GM12892 (cell line): ENCODE measurements at regions not wholly inside any gene's neighbourhood (a gene's known extent, or its start where the extent isn't known, plus 50 kb on each side); places are given as distances from the start of the nearest gene placed in this dataset.

ENCODE experiments used
- POLR2A ChIP-seq: IDR thresholded peaks from 2 replicates; pipeline ENCODE4 v1.6.1; 2011; ENCODE audit warnings: low read depth, low read length, control low read depth
- POLR2AphosphoS5 ChIP-seq: IDR thresholded peaks from 2 replicates; pipeline ENCODE4 v1.6.1; 2011; ENCODE audit warnings: low read depth, low read length, control low read depth

- TF ChIP-seq POLR2A = no peak
- TF ChIP-seq POLR2AphosphoS5 = no peak
Measured at GRCh38 chr1:87953732-87954344, 625.2 kb downstream of the LMO4 start.
